AG09309 (cell line): ENCODE measurements at regions not wholly inside any gene's neighbourhood (a gene's known extent, or its start where the extent isn't known, plus 50 kb on each side); places are given as distances from the start of the nearest gene placed in this dataset.
"Not testable (repeated sequence)": the region's sequence is repeated elsewhere in the genome, so short reads cannot be mapped to it uniquely, and the experiment has no call there.

ENCODE experiments used
- DNase-seq: peaks from one replicate; pipeline ENCODE4 v3.0.0-alpha.2; 2010; ENCODE audit warnings: low read depth
- H3K4me3 ChIP-seq: 2 replicates; pipeline ENCODE4 v1.5.1; 2011; ENCODE audit warnings: mild to moderate bottlenecking, low read depth, low read length, moderate library complexity; ENCODE audit not compliant: control insufficient read depth
- CTCF ChIP-seq: IDR thresholded peaks from 2 replicates; pipeline ENCODE4 v1.5.1; 2011; ENCODE audit warnings: mild to moderate bottlenecking, low read depth, low read length, inconsistent platforms; ENCODE audit not compliant: insufficient read depth, control insufficient read depth; ENCODE audit errors: missing control alignments

- H3K4me3 ChIP-seq, result no peak overlapping the region
- TF ChIP-seq CTCF, result no peak
- no peak for DNase-seq
Observed at GRCh38 chr7:119994928-119995327, 278.0 kb upstream of the KCND2 start.

GRCh38 chr7:119996634-119997033, 276.3 kb upstream of the KCND2 start:
- no peak overlapping the region for H3K4me3 ChIP-seq
- TF ChIP-seq CTCF, result no peak
- DNase-seq, result no peak

DNA sequence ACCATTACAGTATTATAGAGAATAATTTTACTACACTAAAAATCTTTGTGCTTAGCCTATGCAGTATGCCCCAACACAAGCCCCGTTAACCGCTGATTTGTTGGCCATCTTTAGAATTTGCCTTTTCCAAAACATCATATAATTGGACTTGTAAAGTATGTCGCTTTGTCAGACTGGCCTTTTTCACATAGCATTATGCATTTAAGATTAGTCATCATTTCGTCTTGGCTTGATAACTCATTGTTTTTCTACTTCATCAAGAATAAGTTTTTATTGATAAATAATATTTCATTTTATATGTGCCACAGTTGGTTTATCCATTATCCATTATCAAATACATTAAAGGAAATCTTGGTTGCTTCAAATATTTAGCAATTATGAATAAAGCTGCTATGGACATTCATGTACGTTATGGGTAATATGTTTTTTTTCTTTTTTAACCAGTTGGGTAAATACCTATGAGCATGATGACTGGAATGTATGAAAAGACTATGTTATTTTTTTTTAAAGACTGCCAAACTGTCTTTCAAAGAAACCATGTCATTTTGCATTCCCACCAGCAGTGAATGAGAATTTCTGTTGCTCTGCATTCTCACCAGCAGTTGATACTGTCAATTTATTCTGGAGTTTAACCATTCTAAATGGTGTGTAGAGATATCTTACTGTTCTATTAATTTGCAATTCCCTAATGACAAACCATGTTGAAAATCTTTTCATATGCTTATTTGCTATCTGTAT, 273.1 kb upstream of the KCND2 start:
- no peak for TF ChIP-seq CTCF
- no peak for DNase-seq
- H3K4me3 ChIP-seq, result no peak overlapping the region

DNA sequence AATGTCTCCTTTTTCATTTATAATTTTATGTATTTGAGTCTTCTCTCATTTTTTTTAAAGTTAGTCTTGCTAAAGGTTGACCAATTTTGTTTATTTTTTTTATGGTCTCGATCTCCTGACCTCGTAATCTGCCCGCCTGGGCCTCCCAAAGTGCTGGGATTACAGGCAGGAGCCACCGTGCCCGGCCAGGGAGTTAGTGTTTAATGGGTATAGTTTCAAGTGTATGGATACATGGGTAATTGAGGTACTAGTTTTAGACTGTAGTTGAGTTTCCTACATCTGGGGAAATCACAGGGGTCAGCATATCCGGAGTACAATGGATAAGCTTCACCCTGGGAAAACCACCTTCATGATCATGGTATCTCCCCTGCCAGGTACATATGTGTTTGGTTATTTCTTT, 267.3 kb upstream of the KCND2 start:
- no peak overlapping the region for H3K4me3 ChIP-seq
- no peak for TF ChIP-seq CTCF
- DNase-seq, result no peak

DNA sequence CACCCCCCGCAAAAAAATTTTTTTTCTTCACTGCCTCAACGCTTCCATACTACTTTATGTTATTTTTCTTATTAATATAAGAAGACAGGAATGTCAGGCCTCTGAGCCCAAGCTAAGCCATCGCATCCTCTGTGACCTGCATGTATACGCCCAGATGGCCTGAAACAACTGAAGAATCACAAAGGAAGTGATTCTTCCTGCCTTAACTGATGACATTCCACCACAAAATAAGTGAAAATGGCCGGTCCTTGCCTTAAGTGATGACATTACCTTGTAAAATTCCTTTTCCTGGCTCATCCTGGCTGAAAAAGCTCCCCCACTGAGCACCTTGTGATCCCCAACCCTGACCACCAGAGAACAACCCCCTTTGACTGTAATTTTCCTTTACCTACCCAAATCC, 258.7 kb upstream of the KCND2 start:
- H3K4me3 ChIP-seq, DNase-seq: not testable (repeated sequence)

DNA sequence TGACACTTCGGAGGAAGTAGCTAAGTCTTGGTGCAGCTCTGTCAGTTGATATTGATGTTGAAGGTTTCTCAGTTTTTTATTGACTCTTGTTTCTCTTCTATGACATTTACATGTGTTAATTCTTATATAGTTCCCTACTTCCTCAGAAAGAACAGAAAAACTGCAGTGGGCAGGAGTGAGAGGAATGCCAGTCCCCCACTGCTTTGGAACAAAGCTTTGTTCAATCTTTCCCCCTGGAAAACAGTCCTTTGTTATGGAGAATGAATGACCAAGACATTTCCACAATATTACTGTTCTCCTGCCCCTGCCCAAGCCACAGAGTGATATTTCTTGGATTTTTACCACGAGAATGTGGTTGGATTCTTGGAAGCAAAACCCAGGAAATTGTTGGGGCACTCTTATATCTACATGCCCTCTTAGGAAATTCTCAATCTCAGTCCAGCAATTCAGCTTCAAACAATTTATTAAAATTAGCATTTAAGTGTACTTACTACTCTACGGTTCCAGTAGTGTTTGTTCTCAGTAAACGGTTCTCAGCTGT, 258.0 kb upstream of the KCND2 start:
- H3K4me3 ChIP-seq, result no peak overlapping the region
- no peak for TF ChIP-seq CTCF
- DNase-seq, result no peak

- no peak for TF ChIP-seq CTCF
- DNase-seq, result no peak
- no peak overlapping the region for H3K4me3 ChIP-seq
Observed at GRCh38 chr7:120021085-120021484, 251.9 kb upstream of the KCND2 start.
